Neuronal stem cell (in vitro differentiated cells): ENCODE measurements at regions not wholly inside any gene's neighbourhood (a gene's known extent, or its start where the extent isn't known, plus 50 kb on each side); places are given as distances from the start of the nearest gene placed in this dataset.

ENCODE experiments used
- DNase-seq: peaks from one replicate; pipeline ENCODE4 v3.0.0-alpha.2; 2013; ENCODE audit warnings: low spot score
- H2AFZ ChIP-seq: one replicate; pipeline ENCODE4 v1.6.1; 2013; ENCODE audit warnings: mild to moderate bottlenecking, low read length, inconsistent platforms
- H2AK5ac ChIP-seq: 2 replicates; pipeline ENCODE4 v1.6.1; 2013; ENCODE audit warnings: low read depth, mild to moderate bottlenecking, inconsistent platforms, low read length, moderate library complexity, mixed read lengths
- H2BK120ac ChIP-seq: 2 replicates; pipeline ENCODE4 v1.6.1; 2013; ENCODE audit warnings: low read depth, mild to moderate bottlenecking, inconsistent platforms, low read length, moderate library complexity, mixed read lengths
- H2BK12ac ChIP-seq: one replicate; pipeline ENCODE4 v1.6.1; 2013; ENCODE audit warnings: low read length, inconsistent platforms
- H2BK15ac ChIP-seq: 2 replicates; pipeline ENCODE4 v1.6.1; 2013; ENCODE audit warnings: mild to moderate bottlenecking, low read length, inconsistent platforms, mixed read lengths
- H2BK5ac ChIP-seq: one replicate; pipeline ENCODE4 v1.6.1; 2013; ENCODE audit warnings: inconsistent platforms, mild to moderate bottlenecking, low read length, moderate library complexity
- H3K14ac ChIP-seq: one replicate; pipeline ENCODE4 v1.6.1; 2013; ENCODE audit warnings: low read length, inconsistent platforms
- H3K18ac ChIP-seq: 2 replicates; pipeline ENCODE4 v1.6.1; 2013; ENCODE audit warnings: low read length, inconsistent platforms
- H3K23ac ChIP-seq: 2 replicates; pipeline ENCODE4 v1.6.1; 2013; ENCODE audit warnings: low read depth, mild to moderate bottlenecking, mixed read lengths, low read length, inconsistent platforms; ENCODE audit not compliant: poor library complexity
- H3K27ac ChIP-seq: replicated peaks from 3 replicates; pipeline ENCODE4 v1.5.1; 2013; ENCODE audit warnings: low read length, inconsistent platforms
- H3K27me3 ChIP-seq, 3 experiments: 2 replicates each; pipeline ENCODE4 v1.6.1; 2013; ENCODE audit warnings: low read length in 3 of 3, mild to moderate bottlenecking in 2 of 3, inconsistent platforms in 1 of 3, low read depth in 1 of 3, mixed read lengths in 1 of 3, moderate library complexity in 1 of 3; ENCODE audit not compliant: control insufficient read depth in 3 of 3, insufficient read depth in 3 of 3
- H3K36me3 ChIP-seq, 2 donors: replicated peaks in 1 of 2; 2 replicates each; pipeline ENCODE4 v1.6.1; 2013; ENCODE audit warnings: low read length in 2 of 2; ENCODE audit not compliant: control insufficient read depth in 2 of 2, insufficient read depth in 2 of 2
- H3K4ac ChIP-seq: 2 replicates; pipeline ENCODE4 v1.6.1; 2013; ENCODE audit warnings: inconsistent platforms, mild to moderate bottlenecking, low read length, moderate library complexity
- H3K4me1 ChIP-seq, 2 donors: 1 replicate in 1 of 2; 2 replicates in 1 of 2; pipeline ENCODE4 v1.6.1; 2013; ENCODE audit warnings: low read length in 2 of 2, low read depth in 1 of 2; ENCODE audit not compliant: control insufficient read depth in 2 of 2, insufficient read depth in 1 of 2
- H3K4me2 ChIP-seq: one replicate; pipeline ENCODE4 v1.6.1; 2013; ENCODE audit warnings: mild to moderate bottlenecking, low read length, inconsistent platforms; ENCODE audit not compliant: insufficient read depth, poor library complexity, severe bottlenecking
- H3K4me3 ChIP-seq, 2 donors: 2 replicates each; pipeline ENCODE4 v1.5.1; 2013; ENCODE audit warnings: low read length in 2 of 2, mild to moderate bottlenecking in 2 of 2, inconsistent platforms in 1 of 2, moderate library complexity in 1 of 2
- H3K79me1 ChIP-seq: one replicate; pipeline ENCODE4 v1.6.1; 2013; ENCODE audit warnings: low read depth, mild to moderate bottlenecking, inconsistent platforms, low read length, moderate library complexity
- H3K9ac ChIP-seq: one replicate; pipeline ENCODE4 v1.6.1; 2013; ENCODE audit warnings: mild to moderate bottlenecking, low read depth, low read length, inconsistent platforms; ENCODE audit not compliant: poor library complexity
- H3K9me3 ChIP-seq, 2 donors: replicated peaks in 1 of 2; 2 replicates each; pipeline versions ENCODE3 to v1.6.1; 2013; ENCODE audit warnings: low read length in 2 of 2, mild to moderate bottlenecking in 2 of 2, inconsistent platforms in 1 of 2, low read depth in 1 of 2, mixed read lengths in 1 of 2, moderate library complexity in 1 of 2; ENCODE audit not compliant: control insufficient read depth in 2 of 2, insufficient read depth in 1 of 2
- H4K8ac ChIP-seq: one replicate; pipeline ENCODE4 v1.6.1; 2013; ENCODE audit warnings: low read depth, mild to moderate bottlenecking, inconsistent platforms, low read length, moderate library complexity
- H4K91ac ChIP-seq: one replicate; pipeline ENCODE4 v1.6.1; 2013; ENCODE audit warnings: low read length, low read depth, mild to moderate bottlenecking, inconsistent platforms; ENCODE audit not compliant: poor library complexity
- WGBS, 2 donors: extraction: QIAGEN DNeasy Blood & Tissue Kit; methylation state at CpG; one replicate each; pipeline ENCODE4 v1.1.7; 2013; ENCODE audit warnings: missing lambda C conversion rate in 2 of 2, mixed read lengths in 1 of 2; ENCODE audit not compliant: insufficient read length in 2 of 2, insufficient replicate concordance in 1 of 2; ENCODE audit errors: extremely low coverage in 2 of 2; 5-methylcytosine and 5-hydroxymethylcytosine counted together

DNA sequence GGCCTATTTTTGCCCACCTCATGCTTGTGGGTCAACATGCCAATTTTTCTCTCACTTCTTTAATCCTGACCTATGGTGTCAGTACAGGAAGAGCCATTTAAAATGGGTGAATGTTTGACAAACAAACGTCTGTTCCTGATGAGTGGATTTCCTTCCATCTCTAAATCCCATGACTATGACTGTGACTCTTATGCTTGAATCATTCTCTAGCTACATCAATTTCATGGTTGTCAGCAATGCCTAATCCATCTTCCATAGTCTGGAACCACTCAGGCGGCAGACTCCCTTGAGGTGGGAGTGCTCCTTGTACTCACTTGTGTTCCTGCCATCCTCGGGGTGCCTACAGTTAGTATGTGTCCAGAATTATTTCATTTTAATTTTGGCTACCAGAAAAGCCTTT lies 194.9 kb upstream of the RPS6KA3 start:
- Histone ChIP-seq H3K4me1 (no peaks in the 10 kb centered on the region), H2BK15ac (no peak overlapping the region), H2BK120ac (no peak overlapping the region), H3K36me3 (no peaks in the 10 kb centered on the region), H3K4me3 (no peak overlapping the region), H3K9me3 (no peaks in the 10 kb centered on the region), H3K14ac (no peak overlapping the region), H3K79me1 (no peaks in the 10 kb centered on the region), H3K4ac (no peak overlapping the region), H3K9ac (no peak overlapping the region), H3K27ac (no peak overlapping the region), H3K27me3 (no peaks in the 10 kb centered on the region), H2AK5ac (no peak overlapping the region), H3K18ac (no peak overlapping the region), H3K23ac (no peak overlapping the region), H4K91ac (no peak overlapping the region), H2BK5ac (no peak overlapping the region), H2AFZ (no peak overlapping the region), H4K8ac (no peak overlapping the region), H2BK12ac (no peak overlapping the region), H3K4me2 (no peak overlapping the region)
- whole genome bisulfite sequencing, 2 donors: no CpG with 5 or more reads among the region's 3 CpGs
- no peak for DNase-seq

DNA sequence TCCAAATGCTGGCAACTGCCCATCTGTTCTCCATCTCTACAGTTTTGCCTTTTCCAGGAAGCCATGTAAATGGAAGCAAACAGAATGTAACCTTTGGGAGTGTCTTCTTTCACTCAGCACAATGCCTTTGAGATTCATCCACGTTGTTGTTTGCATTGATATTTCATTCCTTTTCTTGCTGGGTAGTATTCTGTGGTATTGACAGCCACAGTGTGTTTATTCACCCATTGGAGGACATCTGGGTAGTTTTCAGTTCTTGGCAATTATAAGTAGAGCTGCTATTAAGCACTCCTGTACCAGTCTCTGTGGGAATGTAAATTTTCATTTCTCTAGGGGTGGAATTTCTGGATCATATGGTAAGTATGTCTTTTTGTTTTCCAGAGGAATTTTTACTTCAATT lies 194.3 kb upstream of the RPS6KA3 start:
- Histone ChIP-seq H3K79me1 (no peaks in the 10 kb centered on the region), H2AFZ (no peak overlapping the region), H3K4me3 (no peak overlapping the region), H3K27me3 (no peaks in the 10 kb centered on the region), H3K4me1 (no peaks in the 10 kb centered on the region), H3K23ac (no peak overlapping the region), H2BK15ac (no peak overlapping the region), H2BK12ac (no peak overlapping the region), H3K27ac (no peak overlapping the region), H4K8ac (no peak overlapping the region), H3K9ac (no peak overlapping the region), H3K36me3 (no peaks in the 10 kb centered on the region), H4K91ac (no peak overlapping the region), H3K14ac (no peak overlapping the region), H3K18ac (no peak overlapping the region), H3K4ac (no peak overlapping the region), H2AK5ac (no peak overlapping the region), H2BK120ac (no peak overlapping the region), H3K4me2 (no peak overlapping the region), H2BK5ac (no peak overlapping the region), H3K9me3 (no peaks in the 10 kb centered on the region)
- DNase-seq: no peak
- WGBS, 2 donors: no CpG with 5 or more reads among the region's 1 CpG

DNA sequence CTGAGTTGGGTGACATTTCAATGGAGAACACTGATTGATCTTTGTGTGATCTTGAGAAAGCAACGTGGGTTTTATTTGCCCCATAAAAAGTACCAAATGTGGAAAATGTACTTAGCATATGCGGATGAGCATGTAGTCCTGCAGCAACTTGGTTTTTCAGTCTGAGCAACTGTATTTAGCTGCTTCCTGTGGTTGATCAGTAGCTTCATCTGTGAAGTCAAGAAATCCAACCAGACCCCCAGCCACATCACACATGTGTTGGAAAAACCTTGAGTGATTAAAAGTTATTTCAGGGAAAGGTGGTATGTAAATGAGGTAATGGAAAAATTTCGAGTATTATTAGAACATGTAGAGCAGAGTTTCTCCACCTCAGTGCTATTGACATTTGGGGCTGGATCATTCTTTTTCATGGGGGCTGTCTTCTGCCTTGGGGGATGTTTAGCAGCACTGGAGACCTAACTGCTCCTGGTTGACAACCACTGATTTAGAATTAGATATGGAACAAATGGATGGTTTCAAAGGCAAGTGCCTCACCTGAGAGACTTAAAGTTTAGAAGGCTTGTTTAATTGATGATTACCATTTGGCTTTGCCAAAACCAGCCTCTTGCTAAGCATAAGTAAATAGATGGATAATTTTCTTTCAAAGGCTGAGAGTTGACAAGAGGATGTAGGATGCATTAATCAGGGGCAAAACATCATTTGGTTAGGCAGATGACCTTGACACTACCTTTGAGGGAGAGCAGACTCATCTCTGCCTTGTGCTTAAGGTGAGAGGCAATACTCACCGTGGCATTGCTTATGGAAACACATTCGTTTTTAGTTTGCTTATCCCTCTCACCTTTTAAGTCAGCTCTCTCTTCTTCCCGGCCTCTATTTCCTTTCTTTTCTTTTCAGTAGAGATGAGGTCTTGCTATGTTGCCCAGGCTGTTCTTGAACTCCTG lies 193.0 kb upstream of the RPS6KA3 start:
- no peak overlapping the region for H2BK120ac ChIP-seq
- no peak for DNase-seq
- WGBS, 2 donors: 100% methylated on average over 1 of the region's 6 CpGs; no CpG with 5 or more reads in 1 of the 2 donors

DNA sequence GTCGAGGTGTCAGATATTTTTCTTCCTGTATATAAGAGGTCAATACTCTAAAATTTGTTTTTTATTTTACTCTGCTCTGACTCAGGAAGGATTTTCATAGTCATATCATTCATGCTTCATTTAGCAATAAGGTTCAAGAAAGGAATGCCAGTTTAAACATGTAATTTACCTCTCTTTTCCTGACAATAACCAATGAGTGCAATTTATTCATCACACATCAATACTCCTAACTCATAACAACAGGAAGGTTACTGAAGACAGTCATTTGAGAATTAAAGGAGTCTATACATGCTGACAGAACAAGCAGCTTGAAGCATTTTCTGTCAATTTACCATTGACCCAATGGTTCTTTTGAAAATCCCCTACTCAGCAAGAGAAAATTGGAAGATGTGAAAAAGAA lies 190.3 kb upstream of the RPS6KA3 start:
- no peak overlapping the region for H2BK12ac ChIP-seq
- H3K18ac ChIP-seq: no peak overlapping the region
- no peaks in the 10 kb centered on the region for H3K27me3 ChIP-seq
- no peak overlapping the region for H2AK5ac ChIP-seq
- H3K9ac ChIP-seq: no peak overlapping the region
- no peak overlapping the region for H2BK5ac ChIP-seq
- WGBS, 2 donors: no CpG with 5 or more reads among the region's 1 CpG
- H4K8ac ChIP-seq: no peak overlapping the region
- no peak overlapping the region for H3K4me2 ChIP-seq
- no peak overlapping the region for H2BK15ac ChIP-seq
- H3K23ac ChIP-seq: no peak overlapping the region
- no peaks in the 10 kb centered on the region for H3K9me3 ChIP-seq
- no peak overlapping the region for H3K14ac ChIP-seq
- no peak overlapping the region for H2AFZ ChIP-seq
- no peak overlapping the region for H3K4ac ChIP-seq
- no peak overlapping the region for H2BK120ac ChIP-seq
- no peak overlapping the region for H3K4me3 ChIP-seq
- H4K91ac ChIP-seq: no peak overlapping the region
- H3K4me1 ChIP-seq: no peaks in the 10 kb centered on the region
- H3K27ac ChIP-seq: no peak overlapping the region
- no peaks in the 10 kb centered on the region for H3K36me3 ChIP-seq
- no peaks in the 10 kb centered on the region for H3K79me1 ChIP-seq
- no peak for DNase-seq

More for the DNA sequence above, 193.0 kb upstream of the RPS6KA3 start:
- no peak overlapping the region for H4K91ac ChIP-seq
- H3K27ac ChIP-seq: no peak overlapping the region
- H3K4ac ChIP-seq: no peak overlapping the region
- H3K23ac ChIP-seq: no peak overlapping the region
- H3K4me3 ChIP-seq: no peak overlapping the region
- H2BK12ac ChIP-seq: no peak overlapping the region
- H3K4me1 ChIP-seq: no peaks in the 10 kb centered on the region
- H3K36me3 ChIP-seq: no peaks in the 10 kb centered on the region
- no peaks in the 10 kb centered on the region for H3K27me3 ChIP-seq
- H2AK5ac ChIP-seq: no peak overlapping the region
- H3K9ac ChIP-seq: no peak overlapping the region
- H4K8ac ChIP-seq: no peak overlapping the region
- no peak overlapping the region for H3K14ac ChIP-seq
- no peak overlapping the region for H3K4me2 ChIP-seq
- H3K9me3 ChIP-seq: no peaks in the 10 kb centered on the region
- H2BK15ac ChIP-seq: no peak overlapping the region
- no peak overlapping the region for H2AFZ ChIP-seq
- H2BK5ac ChIP-seq: no peak overlapping the region
- H3K79me1 ChIP-seq: no peaks in the 10 kb centered on the region
- H3K18ac ChIP-seq: no peak overlapping the region
